HCT116 (cell line): ENCODE measurements at regions not wholly inside any gene's neighbourhood (a gene's known extent, or its start where the extent isn't known, plus 50 kb on each side); places are given as distances from the start of the nearest gene placed in this dataset.

Experiments used
- ATAC-seq: fragments of 200-7000 bp; cut with Tn5 transposase; 2 replicates; pipeline ENCODE4 v1.9.1; 2020; ENCODE audit warnings: mild to moderate bottlenecking, moderate library complexity
- BruUV-seq: library from RNA; stranded (reverse); fragments of 400-500 nt; replicated peaks from 2 replicates; lab custom pipeline; 2021; lab: Mats Ljungman, UMichigan
- CTCF ChIA-PET: fragments of 300-600 bp; sonication (Branson Sonifier 250); formaldehyde crosslinking; loops from one replicate; lab custom pipeline; 2021; ENCODE audit warnings: antibody characterized with exemption; lab: Charles Lee
- POLR2A ChIA-PET: fragments of 300-600, 350-600 bp; sonication (Branson Sonifier 250); formaldehyde crosslinking; loops from one replicate; lab custom pipeline; 2021; ENCODE audit warnings: antibody characterized with exemption; lab: Charles Lee
- RAD21 ChIA-PET, 2 experiments: fragments of 300-600 bp; sonication (Branson Sonifier 250); formaldehyde crosslinking; loops; one replicate each; lab custom pipeline; 2023; ENCODE audit warnings: low total read pairs in 2 of 2; ENCODE audit not compliant: uncharacterized antibody in 2 of 2, unreplicated experiment in 2 of 2, low non-redundant PET in 1 of 2; lab: Charles Lee
- DNase-seq: peaks from one replicate; pipeline ENCODE4 v3.0.0-alpha.2; 2010; ENCODE audit warnings: low read depth, low spot score
- H2AFZ ChIP-seq: fragments of 200-600 bp; shearing (Covaris generic), sonication (generic); 2 replicates; pipeline ENCODE4 v1.6.1; 2017; ENCODE audit warnings: low read depth, mixed run types, mixed read lengths, antibody characterized with exemption, low read length; ENCODE audit not compliant: poor library complexity, severe bottlenecking
- H3K27ac ChIP-seq: 2 replicates; pipeline ENCODE4 v1.5.1; 2012; ENCODE audit warnings: low read depth, low read length
- H3K27me3 ChIP-seq: fragments of 200-600 bp; sonication (generic); 2 replicates; pipeline ENCODE4 v1.6.1; 2016; ENCODE audit warnings: mixed run types, low read length, mixed read lengths; ENCODE audit not compliant: insufficient read depth
- H3K36me3 ChIP-seq, 2 experiments: fragments of 200-500 bp in 1 of 2; fragments of 200-600 bp in 1 of 2; sonication (Bioruptor generic) in 1 of 2; sonication (generic) in 1 of 2; 2 replicates each; pipeline versions ENCODE4 v1.5.1 to v1.6.1; 2014 to 2016; ENCODE audit warnings: low read length in 2 of 2, inconsistent platforms in 1 of 2, mixed read lengths in 1 of 2, mixed run types in 1 of 2; ENCODE audit not compliant: insufficient read depth in 2 of 2, control insufficient read depth in 1 of 2
- H3K4me1 ChIP-seq, 2 experiments: fragments of 200-600 bp in 1 of 2; sonication (generic) in 1 of 2; 2 replicates each; pipeline versions ENCODE4 v1.5.1 to v1.6.1; 2012 to 2017; ENCODE audit warnings: low read length in 2 of 2, inconsistent platforms in 1 of 2, mild to moderate bottlenecking in 1 of 2, mixed read lengths in 1 of 2, mixed run types in 1 of 2, moderate library complexity in 1 of 2; ENCODE audit not compliant: insufficient read depth in 2 of 2, control insufficient read depth in 1 of 2
- H3K4me2 ChIP-seq: fragments of 200-600 bp; sonication (generic); 2 replicates; pipeline ENCODE4 v1.6.1; 2017; ENCODE audit warnings: mixed run types, low read length, mixed read lengths
- H3K4me3 ChIP-seq, 2 experiments: fragments of 200-600 bp in 1 of 2; sonication (generic) in 1 of 2; replicated peaks in 1 of 2; 2 replicates each; pipeline ENCODE4 v1.5.1; 2011 to 2016; ENCODE audit warnings: low read length in 2 of 2, control low read depth in 1 of 2, low read depth in 1 of 2, mild to moderate bottlenecking in 1 of 2, mixed read lengths in 1 of 2, mixed run types in 1 of 2
- H3K79me2 ChIP-seq: fragments of 200-600 bp; sonication (generic); 2 replicates; pipeline ENCODE4 v1.6.1; 2017; ENCODE audit warnings: mild to moderate bottlenecking, mixed run types, low read length, moderate library complexity, mixed read lengths; ENCODE audit not compliant: insufficient read depth
- H3K9ac ChIP-seq: fragments of 200-600 bp; sonication (generic); 2 replicates; pipeline ENCODE4 v1.6.1; 2016; ENCODE audit warnings: low read length, mixed read lengths
- H3K9me2 ChIP-seq: fragments of 200-600 bp; sonication (generic), shearing (Covaris generic); 2 replicates; pipeline ENCODE4 v1.6.1; 2017; ENCODE audit warnings: mixed run types, mild to moderate bottlenecking, moderate library complexity; ENCODE audit not compliant: insufficient read depth
- H3K9me3 ChIP-seq, 2 experiments: fragments of 200-500 bp in 1 of 2; fragments of 200-600 bp in 1 of 2; sonication (Bioruptor generic) in 1 of 2; sonication (generic) in 1 of 2; 2 replicates each; pipeline ENCODE4 v1.6.1; 2014 to 2017; ENCODE audit warnings: low read length in 2 of 2, mixed read lengths in 2 of 2, inconsistent platforms in 1 of 2, low read depth in 1 of 2, mild to moderate bottlenecking in 1 of 2, mixed run types in 1 of 2, moderate library complexity in 1 of 2; ENCODE audit not compliant: control insufficient read depth in 1 of 2, insufficient read depth in 1 of 2
- H4K20me1 ChIP-seq: fragments of 200-600 bp; sonication (generic), shearing (Covaris generic); 2 replicates; pipeline ENCODE4 v1.6.1; 2017; ENCODE audit warnings: mixed run types, mild to moderate bottlenecking, moderate library complexity; ENCODE audit not compliant: insufficient read depth
- CBX3 ChIP-seq: IDR thresholded peaks from 2 replicates; pipeline ENCODE4 v1.6.1; 2012; ENCODE audit warnings: low read depth
- CEBPB ChIP-seq: IDR thresholded peaks from 2 replicates; pipeline ENCODE4 v1.6.1; 2012; ENCODE audit warnings: low read depth
- EGR1 ChIP-seq: IDR thresholded peaks from 2 replicates; pipeline ENCODE4 v1.6.1; 2012; ENCODE audit warnings: low read depth
- ELF1 ChIP-seq: IDR thresholded peaks from 2 replicates; pipeline ENCODE4 v1.6.1; 2012; ENCODE audit warnings: low read depth, borderline replicate concordance
- EZH2 ChIP-seq: fragments of 200-600 bp; sonication (generic); IDR thresholded peaks from 2 replicates; pipeline ENCODE4 v1.6.1; 2017; ENCODE audit warnings: antibody characterized with exemption, mixed run types
- EZH2phosphoT487 ChIP-seq: fragments of 200-600 bp; IDR thresholded peaks from 2 replicates; pipeline ENCODE4 v1.6.1; 2018; ENCODE audit warnings: antibody characterized with exemption, borderline replicate concordance
- FOSL1 ChIP-seq: IDR thresholded peaks from 2 replicates; pipeline ENCODE4 v1.6.1; 2012; ENCODE audit warnings: low read depth
- POLR2A ChIP-seq: IDR thresholded peaks from 2 replicates; pipeline ENCODE4 v1.7.0; 2011; ENCODE audit warnings: borderline replicate concordance; ENCODE audit not compliant: insufficient read depth, insufficient read length; ENCODE audit errors: extremely low read depth
- POLR2AphosphoS5 ChIP-seq: IDR thresholded peaks from 2 replicates; pipeline ENCODE4 v1.6.1; 2011; ENCODE audit warnings: mild to moderate bottlenecking, low read depth, low read length, moderate library complexity
- RAD21 ChIP-seq: IDR thresholded peaks from 2 replicates; pipeline ENCODE4 v1.6.1; 2012; ENCODE audit warnings: low read depth, mild to moderate bottlenecking
- SP1 ChIP-seq: IDR thresholded peaks from 2 replicates; pipeline ENCODE4 v1.6.1; 2012; ENCODE audit warnings: low read depth
- SRF ChIP-seq: IDR thresholded peaks from 2 replicates; pipeline ENCODE4 v1.6.1; 2012; ENCODE audit warnings: low read depth
- TCF7L2 ChIP-seq: IDR thresholded peaks from 2 replicates; pipeline ENCODE4 v1.7.0; 2011; ENCODE audit warnings: borderline replicate concordance, inconsistent platforms; ENCODE audit not compliant: insufficient read depth, insufficient read length; ENCODE audit errors: extremely low read depth
- YY1 ChIP-seq: IDR thresholded peaks from 2 replicates; pipeline ENCODE4 v1.6.1; 2011; ENCODE audit warnings: low read length, low read depth, moderate library complexity, mild to moderate bottlenecking; ENCODE audit not compliant: insufficient replicate concordance; ENCODE audit errors: extremely low read depth
- ZFX ChIP-seq: fragments of 450-650 bp; IDR thresholded peaks from 2 replicates; pipeline ENCODE4 v1.6.1; 2017
- ZNF274 ChIP-seq: fragments of 200-500 bp; sonication (Bioruptor generic); IDR thresholded peaks from 2 replicates; pipeline ENCODE4 v1.6.1; 2014; ENCODE audit warnings: mild to moderate bottlenecking, low read depth, low read length, inconsistent platforms
- intact Hi-C: fragments of 100-400 bp; cut with micrococcal nuclease; formaldehyde crosslinking; loops from 2 replicates; pipeline ENCODE4 v1.10.0; 2022
- TF ChIP-seq, protein P1 (sequence below): IDR thresholded peaks from 2 replicates; pipeline ENCODE4 v1.6.1; 2011; ENCODE audit warnings: mild to moderate bottlenecking, low read length, moderate library complexity; ENCODE audit not compliant: insufficient replicate concordance; ENCODE audit errors: extremely low read depth
- TF ChIP-seq, protein P2 (sequence below): IDR thresholded peaks from 2 replicates; pipeline ENCODE4 v1.6.1; 2012
- TF ChIP-seq, protein P3 (sequence below): IDR thresholded peaks from 2 replicates; pipeline ENCODE4 v1.6.1; 2012
- TF ChIP-seq, protein P4 (sequence below): IDR thresholded peaks from 2 replicates; pipeline ENCODE4 v1.6.1; 2012; ENCODE audit warnings: low read depth

DNA sequence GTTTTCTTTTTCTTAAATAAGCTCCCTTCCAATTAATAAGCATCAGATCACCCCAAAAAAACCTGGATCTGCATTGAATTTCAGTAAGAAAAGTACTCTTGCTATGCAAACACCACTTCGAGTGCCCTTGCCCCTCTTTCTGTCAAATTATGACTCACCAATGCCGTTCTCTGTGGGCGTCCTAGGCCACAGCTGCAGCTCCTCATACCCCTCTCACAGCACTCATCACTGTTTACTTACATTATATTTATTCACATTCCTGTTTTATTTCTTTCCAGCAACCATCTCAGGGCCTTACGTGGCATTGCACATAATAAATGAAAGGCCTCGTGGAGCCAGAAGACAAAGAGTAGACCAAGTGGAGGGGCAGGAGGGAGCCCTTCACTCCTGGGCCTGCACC, 99.1 kb upstream of the CTTNBP2NL start (continued):
- no peak for TF ChIP-seq POLR2A

DNA sequence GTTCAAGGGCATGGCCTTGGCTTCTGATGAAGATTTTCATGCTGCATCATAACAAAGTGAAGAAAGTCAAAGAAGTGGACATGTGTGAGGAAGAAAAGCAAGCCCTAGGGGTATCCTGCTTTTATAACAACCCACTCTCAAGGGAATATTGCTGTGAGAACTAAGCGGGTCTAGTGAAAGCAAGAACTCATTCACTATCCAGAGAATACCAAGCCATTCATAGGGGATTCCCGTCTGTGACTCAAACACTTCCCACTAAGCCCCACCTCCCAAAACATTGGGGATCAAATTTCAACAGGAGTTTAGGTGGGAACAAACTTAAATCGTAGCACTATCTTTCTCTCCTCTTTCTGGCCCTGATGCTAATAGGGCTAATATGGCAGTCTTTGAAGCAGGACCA, 98.5 kb upstream of the CTTNBP2NL start:
- no peak for ATAC-seq
- TF ChIP-seq ZNF274 (no peak), YY1 (no peak), EZH2 (no peak), SRF (no peak), EGR1 (no peak), FOSL1 (no peak), ZFX (no peak), SP1 (no peak), ELF1 (no peak), TCF7L2 (no peak), RAD21 (no peak), CBX3 (no peak), EZH2phosphoT487 (no peak), POLR2AphosphoS5 (no peak), CEBPB (no peak)
- TF ChIP-seq, protein P1, sequence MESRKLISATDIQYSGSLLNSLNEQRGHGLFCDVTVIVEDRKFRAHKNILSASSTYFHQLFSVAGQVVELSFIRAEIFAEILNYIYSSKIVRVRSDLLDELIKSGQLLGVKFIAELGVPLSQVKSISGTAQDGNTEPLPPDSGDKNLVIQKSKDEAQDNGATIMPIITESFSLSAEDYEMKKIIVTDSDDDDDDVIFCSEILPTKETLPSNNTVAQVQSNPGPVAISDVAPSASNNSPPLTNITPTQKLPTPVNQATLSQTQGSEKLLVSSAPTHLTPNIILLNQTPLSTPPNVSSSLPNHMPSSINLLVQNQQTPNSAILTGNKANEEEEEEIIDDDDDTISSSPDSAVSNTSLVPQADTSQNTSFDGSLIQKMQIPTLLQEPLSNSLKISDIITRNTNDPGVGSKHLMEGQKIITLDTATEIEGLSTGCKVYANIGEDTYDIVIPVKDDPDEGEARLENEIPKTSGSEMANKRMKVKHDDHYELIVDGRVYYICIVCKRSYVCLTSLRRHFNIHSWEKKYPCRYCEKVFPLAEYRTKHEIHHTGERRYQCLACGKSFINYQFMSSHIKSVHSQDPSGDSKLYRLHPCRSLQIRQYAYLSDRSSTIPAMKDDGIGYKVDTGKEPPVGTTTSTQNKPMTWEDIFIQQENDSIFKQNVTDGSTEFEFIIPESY = no peak
- TF ChIP-seq, protein P2, sequence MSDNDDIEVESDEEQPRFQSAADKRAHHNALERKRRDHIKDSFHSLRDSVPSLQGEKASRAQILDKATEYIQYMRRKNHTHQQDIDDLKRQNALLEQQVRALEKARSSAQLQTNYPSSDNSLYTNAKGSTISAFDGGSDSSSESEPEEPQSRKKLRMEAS = no peak
- TF ChIP-seq, protein P3, sequence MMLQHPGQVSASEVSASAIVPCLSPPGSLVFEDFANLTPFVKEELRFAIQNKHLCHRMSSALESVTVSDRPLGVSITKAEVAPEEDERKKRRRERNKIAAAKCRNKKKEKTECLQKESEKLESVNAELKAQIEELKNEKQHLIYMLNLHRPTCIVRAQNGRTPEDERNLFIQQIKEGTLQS = no peak
- TF ChIP-seq, protein P4, sequence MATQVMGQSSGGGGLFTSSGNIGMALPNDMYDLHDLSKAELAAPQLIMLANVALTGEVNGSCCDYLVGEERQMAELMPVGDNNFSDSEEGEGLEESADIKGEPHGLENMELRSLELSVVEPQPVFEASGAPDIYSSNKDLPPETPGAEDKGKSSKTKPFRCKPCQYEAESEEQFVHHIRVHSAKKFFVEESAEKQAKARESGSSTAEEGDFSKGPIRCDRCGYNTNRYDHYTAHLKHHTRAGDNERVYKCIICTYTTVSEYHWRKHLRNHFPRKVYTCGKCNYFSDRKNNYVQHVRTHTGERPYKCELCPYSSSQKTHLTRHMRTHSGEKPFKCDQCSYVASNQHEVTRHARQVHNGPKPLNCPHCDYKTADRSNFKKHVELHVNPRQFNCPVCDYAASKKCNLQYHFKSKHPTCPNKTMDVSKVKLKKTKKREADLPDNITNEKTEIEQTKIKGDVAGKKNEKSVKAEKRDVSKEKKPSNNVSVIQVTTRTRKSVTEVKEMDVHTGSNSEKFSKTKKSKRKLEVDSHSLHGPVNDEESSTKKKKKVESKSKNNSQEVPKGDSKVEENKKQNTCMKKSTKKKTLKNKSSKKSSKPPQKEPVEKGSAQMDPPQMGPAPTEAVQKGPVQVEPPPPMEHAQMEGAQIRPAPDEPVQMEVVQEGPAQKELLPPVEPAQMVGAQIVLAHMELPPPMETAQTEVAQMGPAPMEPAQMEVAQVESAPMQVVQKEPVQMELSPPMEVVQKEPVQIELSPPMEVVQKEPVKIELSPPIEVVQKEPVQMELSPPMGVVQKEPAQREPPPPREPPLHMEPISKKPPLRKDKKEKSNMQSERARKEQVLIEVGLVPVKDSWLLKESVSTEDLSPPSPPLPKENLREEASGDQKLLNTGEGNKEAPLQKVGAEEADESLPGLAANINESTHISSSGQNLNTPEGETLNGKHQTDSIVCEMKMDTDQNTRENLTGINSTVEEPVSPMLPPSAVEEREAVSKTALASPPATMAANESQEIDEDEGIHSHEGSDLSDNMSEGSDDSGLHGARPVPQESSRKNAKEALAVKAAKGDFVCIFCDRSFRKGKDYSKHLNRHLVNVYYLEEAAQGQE = no peak
- H3K9ac ChIP-seq = no peak overlapping the region

More for the DNA sequence above, 98.5 kb upstream of the CTTNBP2NL start:
- no peak overlapping the region for H3K4me3 ChIP-seq
- no peaks in the 10 kb centered on the region for H3K9me3 ChIP-seq
- no peak for DNase-seq
- H3K36me3 ChIP-seq = no peaks in the 10 kb centered on the region
- ChIA-PET CTCF (interaction anchor here (1.2 to 1.6 kb wide), 2 partner anchors 39 to 72 kb away, joined by 4 to 11 read pairs; no protein-coding TSS in a partner anchor), RAD21 (no interaction called here), POLR2A (no interaction called here)
- H3K4me2 ChIP-seq = no peak overlapping the region
- BruUV-seq = no TSS peak
- no peak overlapping the region for H2AFZ ChIP-seq
- no peak overlapping the region for H3K27ac ChIP-seq
- no peaks in the 10 kb centered on the region for H4K20me1 ChIP-seq
- H3K27me3 ChIP-seq = peaks cover 27% of the 10 kb centered on the region
- no peaks in the 10 kb centered on the region for H3K9me2 ChIP-seq
- no peaks in the 10 kb centered on the region for H3K4me1 ChIP-seq
- intact Hi-C loops = no loop called here
- no peaks in the 10 kb centered on the region for H3K79me2 ChIP-seq
